Nucleus accumbens (tissue), 56 donors: ENCODE measurements at regions not wholly inside any gene's neighbourhood (a gene's known extent, or its start where the extent isn't known, plus 50 kb on each side); places are given as distances from the start of the nearest gene placed in this dataset.

ENCODE experiments used
- DNase-seq, 56 donors: peaks; one replicate each; lab custom pipeline; 2025; lab: John Stamatoyannopoulos, UW

GRCh38 chr3:107297597-107297996, 79.6 kb upstream of the CCDC54 start:
- DNase-seq, result no peak

GRCh38 chr3:107307205-107307604, 70.0 kb upstream of the CCDC54 start:
- no peak for DNase-seq

- DNase-seq, result no peak
Observed at GRCh38 chr3:107308716-107309115, 68.5 kb upstream of the CCDC54 start.

GRCh38 chr3:107309312-107309711, 67.9 kb upstream of the CCDC54 start:
- DNase-seq, result no peak

- DNase-seq, result no peak
Observed at GRCh38 chr3:107313711-107314110, 63.5 kb upstream of the CCDC54 start.

- no peak for DNase-seq
Observed at GRCh38 chr3:107315141-107315540, 62.1 kb upstream of the CCDC54 start.

GRCh38 chr3:107323723-107324122, 53.5 kb upstream of the CCDC54 start:
- DNase-seq, result no peak

GRCh38 chr3:107325446-107325845, 51.8 kb upstream of the CCDC54 start:
- DNase-seq, result no peak
